CD4-positive, alpha-beta T cell (primary cell): ENCODE measurements at regions not wholly inside any gene's neighbourhood (a gene's known extent, or its start where the extent isn't known, plus 50 kb on each side); places are given as distances from the start of the nearest gene placed in this dataset.

ENCODE experiments used
- ATAC-seq: fragments of 200-7000 bp; cut with Tn5 transposase; one replicate; pipeline ENCODE4 v1.10.0; 2022; ENCODE audit warnings: mild to moderate bottlenecking; ENCODE audit not compliant: poor library complexity
- CTCF ChIA-PET: fragments of 350-600 bp; sonication (Branson Sonifier 250); formaldehyde crosslinking; loops from one replicate; lab custom pipeline; 2021; ENCODE audit warnings: antibody characterized with exemption, inconsistent platforms; lab: Charles Lee
- POLR2A ChIA-PET: fragments of 350-600 bp; sonication (Branson Sonifier 250); formaldehyde crosslinking; loops from one replicate; lab custom pipeline; 2021; ENCODE audit warnings: antibody characterized with exemption, inconsistent platforms; lab: Charles Lee
- DNase-seq, 14 experiments: peaks; one replicate each; pipeline ENCODE4 v3.0.0-alpha.2; 2013 to 2020; ENCODE audit warnings: mixed read lengths in 2 of 14
- H3K27ac ChIP-seq, 2 donors: one replicate each; pipeline versions ENCODE4 v1.5.1 to v1.7.0; 2013; ENCODE audit warnings: low read length in 2 of 2, low read depth in 1 of 2, mild to moderate bottlenecking in 1 of 2
- H3K27me3 ChIP-seq, 2 experiments: 1 replicate in 1 of 2; 2 replicates in 1 of 2; pipeline versions ENCODE4 v1.6.1 to v1.7.0; 2013; ENCODE audit warnings: low read length in 2 of 2, control low read depth in 1 of 2, mild to moderate bottlenecking in 1 of 2, moderate library complexity in 1 of 2; ENCODE audit not compliant: insufficient read depth in 2 of 2, control insufficient read depth in 1 of 2
- H3K36me3 ChIP-seq: one replicate; pipeline ENCODE4 v1.6.1; 2013; ENCODE audit warnings: low read length, control low read depth; ENCODE audit not compliant: insufficient read depth
- H3K4me1 ChIP-seq: one replicate; pipeline ENCODE4 v1.6.1; 2013; ENCODE audit warnings: low read length, control low read depth; ENCODE audit not compliant: insufficient read depth
- H3K4me3 ChIP-seq: one replicate; pipeline ENCODE4 v1.5.1; 2013; ENCODE audit warnings: mild to moderate bottlenecking, low read length, moderate library complexity
- H3K9me3 ChIP-seq, 2 experiments: 1 replicate in 1 of 2; 2 replicates in 1 of 2; pipeline versions ENCODE4 v1.6.1 to v1.7.0; 2013; ENCODE audit warnings: low read length in 2 of 2, mild to moderate bottlenecking in 2 of 2, control low read depth in 1 of 2, moderate library complexity in 1 of 2; ENCODE audit not compliant: control insufficient read depth in 1 of 2, insufficient read depth in 1 of 2
- H3K27ac Mint-ChIP-seq: one replicate; pipeline ENCODE4 v1.8.0; 2020; ENCODE audit warnings: mixed read lengths
- H3K27me3 Mint-ChIP-seq: one replicate; pipeline ENCODE4 v1.8.0; 2021; ENCODE audit warnings: mixed read lengths
- H3K36me3 Mint-ChIP-seq: one replicate; pipeline ENCODE4 v1.8.0; 2021; ENCODE audit warnings: low read depth, mixed read lengths
- H3K4me1 Mint-ChIP-seq: one replicate; pipeline ENCODE4 v1.8.0; 2021; ENCODE audit warnings: low read depth, mixed read lengths
- H3K4me3 Mint-ChIP-seq: one replicate; pipeline ENCODE4 v1.8.0; 2020; ENCODE audit warnings: mild to moderate bottlenecking, mixed read lengths
- H3K9me3 Mint-ChIP-seq: one replicate; pipeline ENCODE4 v1.8.0; 2020; ENCODE audit warnings: mixed read lengths
- CTCF ChIP-seq: fragments of 200-600 bp; IDR thresholded peaks from one replicate; pipeline ENCODE4 v1.8.0; 2022; ENCODE audit warnings: antibody characterized with exemption, mild to moderate bottlenecking
- intact Hi-C, 2 experiments: fragments of 100-400 bp; cut with DNase I in 1 of 2; cut with micrococcal nuclease in 1 of 2; formaldehyde crosslinking; loops; one replicate each; pipeline versions ENCODE4 v1.15.1 to v1.9.0; 2023 to 2025; cut with DNase I, micrococcal nuclease

GRCh38 chr15:69720536-69720935, 267.9 kb downstream of the RPLP1 start:
- ATAC-seq: no peak
- Mint-ChIP-seq H3K9me3 (no peaks in the 10 kb centered on the region), H3K36me3 (no peaks in the 10 kb centered on the region), H3K4me1 (peaks cover 72% of the 10 kb centered on the region), H3K4me3 (peak overlapping the region; percentile 68), H3K27ac (peak overlapping the region; percentile 84), H3K27me3 (no peaks in the 10 kb centered on the region)
- POLR2A ChIA-PET: interaction anchor here (1.2 to 2.9 kb wide), 8 partner anchors 8 to 377 kb away, joined by 4 to 26 read pairs (median 6); partner anchors contain the start of gene TLE3
- Histone ChIP-seq H3K4me3 (no peak overlapping the region), H3K27me3 (no peaks in the 10 kb centered on the region), H3K36me3 (no peaks in the 10 kb centered on the region), H3K4me1 (peaks cover 69% of the 10 kb centered on the region), H3K27ac (no peak overlapping the region), H3K9me3 (no peaks in the 10 kb centered on the region)
- CTCF ChIA-PET: interaction anchor here (1.0 to 1.8 kb wide), 5 partner anchors 35 to 377 kb away, joined by 3 to 6 read pairs (median 4); partner anchors contain the start of gene TLE3
- TF ChIP-seq CTCF: no peak
- peak in 4 of 14 experiments; percentile 21 to 51 (median 40) for DNase-seq
- intact Hi-C loops: loop anchor here in 1 of 2 experiments (5.0 to 10.0 kb wide), 2 partner anchors 143 to 304 kb away; no protein-coding TSS in a partner anchor

- Mint-ChIP-seq H3K4me3 (no peak overlapping the region), H3K27me3 (no peaks in the 10 kb centered on the region), H3K4me1 (peaks cover 59% of the 10 kb centered on the region), H3K36me3 (no peaks in the 10 kb centered on the region), H3K27ac (no peak overlapping the region), H3K9me3 (no peaks in the 10 kb centered on the region)
- ChIA-PET CTCF (interaction anchor here (1.1 to 2.1 kb wide), 2 partner anchors 28 to 375 kb away, joined by 3 to 6 read pairs; partner anchors contain the start of gene TLE3), POLR2A (interaction anchor here (0.7 to 1.5 kb wide), 4 partner anchors 9 to 376 kb away, joined by 3 to 10 read pairs (median 4); partner anchors contain the start of gene RPLP1)
- Histone ChIP-seq H3K4me3 (no peak overlapping the region), H3K4me1 (peaks cover 73% of the 10 kb centered on the region), H3K27me3 (no peaks in the 10 kb centered on the region), H3K36me3 (no peaks in the 10 kb centered on the region), H3K9me3 (no peaks in the 10 kb centered on the region), H3K27ac (no peak overlapping the region)
- ATAC-seq (no peak), DNase-seq (no peak)
- TF ChIP-seq CTCF: no peak
- intact Hi-C loops: loop anchor here in 1 of 2 experiments (5.0 to 10.0 kb wide), 2 partner anchors 146 to 302 kb away; no protein-coding TSS in a partner anchor
These were observed 270.3 kb downstream of the RPLP1 start for GRCh38 chr15:69722924-69723323.

GRCh38 chr15:69723404-69724096, 270.9 kb downstream of the RPLP1 start:
- POLR2A ChIA-PET: interaction anchor here (0.7 to 1.5 kb wide), 7 partner anchors 9 to 375 kb away, joined by 3 to 10 read pairs (median 3); partner anchors contain the start of genes RPLP1 and TLE3
- H3K4me3 Mint-ChIP-seq: no peak overlapping the region
- H3K4me3 ChIP-seq: no peak overlapping the region

More at GRCh38 chr15:69723404-69724096, 270.9 kb downstream of the RPLP1 start:
- no peaks in the 10 kb centered on the region for H3K9me3 Mint-ChIP-seq
- Histone ChIP-seq H3K9me3 (no peaks in the 10 kb centered on the region), H3K4me1 (peaks cover 71% of the 10 kb centered on the region), H3K36me3 (no peaks in the 10 kb centered on the region), H3K27ac (no peak overlapping the region), H3K27me3 (no peaks in the 10 kb centered on the region)
- ATAC-seq: no peak
- no peak overlapping the region for H3K27ac Mint-ChIP-seq
- no peak for DNase-seq
- peaks cover 59% of the 10 kb centered on the region for H3K4me1 Mint-ChIP-seq
- H3K27me3 Mint-ChIP-seq: no peaks in the 10 kb centered on the region
- CTCF ChIA-PET: interaction anchor here (1.1 to 2.1 kb wide), 2 partner anchors 28 to 375 kb away, joined by 3 to 6 read pairs; partner anchors contain the start of gene TLE3
- intact Hi-C loops: loop anchor here in 1 of 2 experiments (5.0 to 10.0 kb wide), 2 partner anchors 146 to 301 kb away; no protein-coding TSS in a partner anchor
- no peak for TF ChIP-seq CTCF
- no peaks in the 10 kb centered on the region for H3K36me3 Mint-ChIP-seq
